HG03175 (cell line): ENCODE measurements at regions not wholly inside any gene's neighbourhood (a gene's known extent, or its start where the extent isn't known, plus 50 kb on each side); places are given as distances from the start of the nearest gene placed in this dataset.
A peak's percentile ranks its signal among the peaks of the same experiment; 100 is the strongest.

Experiments
- ATAC-seq: cut with Tn5 transposase; IDR thresholded peaks from one replicate; pipeline ENCODE4 v1.9.1; 2021; ENCODE audit warnings: mild to moderate bottlenecking, moderate library complexity; ENCODE audit not compliant: unreplicated experiment

GRCh38 chr6:79864421-79864820, 82.9 kb downstream of the ELOVL4 start:
- no peak for ATAC-seq

GRCh38 chr6:79864001-79864400, 83.4 kb downstream of the ELOVL4 start:
- no peak for ATAC-seq

DNA sequence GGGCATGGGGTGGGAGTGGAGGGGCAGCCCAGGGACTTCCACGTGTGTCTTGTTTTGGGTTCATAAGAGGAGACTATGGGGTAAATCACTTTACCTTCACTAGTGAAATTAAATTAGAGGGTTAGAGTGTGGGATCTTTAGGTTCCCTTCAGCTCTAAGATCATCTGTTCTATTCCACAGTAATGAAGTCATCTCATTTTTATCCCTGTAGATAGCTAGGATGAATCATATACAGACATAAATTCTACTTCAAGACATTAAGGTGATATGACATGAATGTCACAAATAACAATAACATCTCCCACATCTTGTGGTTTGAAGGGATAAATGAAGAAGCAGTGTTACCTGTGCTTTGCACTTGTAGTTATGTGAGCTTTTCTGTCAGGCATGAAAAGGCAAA, 83.8 kb downstream of the ELOVL4 start:
- ATAC-seq: no peak

DNA sequence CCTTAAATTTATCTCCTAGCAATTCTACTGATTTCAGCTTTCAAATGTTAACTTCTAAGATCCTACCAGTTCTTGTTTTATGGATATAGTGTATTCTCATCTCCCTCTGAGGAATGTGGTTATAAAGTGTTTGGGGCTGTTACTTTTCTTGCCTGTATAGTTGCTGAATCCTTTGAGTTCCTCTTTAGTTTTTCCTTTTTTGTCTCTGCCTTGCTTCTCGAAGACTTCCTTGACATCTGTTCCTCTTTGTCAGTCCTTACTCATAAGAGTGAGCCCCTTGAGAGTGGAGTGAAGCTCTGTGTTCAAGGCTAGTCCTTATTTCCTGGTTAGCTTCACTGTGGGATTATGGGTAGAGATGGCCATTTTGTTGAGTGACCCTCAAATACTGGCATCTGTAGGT, 84.6 kb downstream of the ELOVL4 start:
- ATAC-seq: no peak

GRCh38 chr6:79862126-79862525, 85.2 kb downstream of the ELOVL4 start:
- no peak for ATAC-seq

GRCh38 chr6:79861023-79861422, 86.3 kb downstream of the ELOVL4 start:
- ATAC-seq: no peak

- ATAC-seq: no peak
Measured at GRCh38 chr6:79847426-79847825, 99.9 kb downstream of the ELOVL4 start.

- peak; percentile 64 for ATAC-seq
Measured at GRCh38 chr6:79842376-79843040, 104.8 kb downstream of the ELOVL4 start.

DNA sequence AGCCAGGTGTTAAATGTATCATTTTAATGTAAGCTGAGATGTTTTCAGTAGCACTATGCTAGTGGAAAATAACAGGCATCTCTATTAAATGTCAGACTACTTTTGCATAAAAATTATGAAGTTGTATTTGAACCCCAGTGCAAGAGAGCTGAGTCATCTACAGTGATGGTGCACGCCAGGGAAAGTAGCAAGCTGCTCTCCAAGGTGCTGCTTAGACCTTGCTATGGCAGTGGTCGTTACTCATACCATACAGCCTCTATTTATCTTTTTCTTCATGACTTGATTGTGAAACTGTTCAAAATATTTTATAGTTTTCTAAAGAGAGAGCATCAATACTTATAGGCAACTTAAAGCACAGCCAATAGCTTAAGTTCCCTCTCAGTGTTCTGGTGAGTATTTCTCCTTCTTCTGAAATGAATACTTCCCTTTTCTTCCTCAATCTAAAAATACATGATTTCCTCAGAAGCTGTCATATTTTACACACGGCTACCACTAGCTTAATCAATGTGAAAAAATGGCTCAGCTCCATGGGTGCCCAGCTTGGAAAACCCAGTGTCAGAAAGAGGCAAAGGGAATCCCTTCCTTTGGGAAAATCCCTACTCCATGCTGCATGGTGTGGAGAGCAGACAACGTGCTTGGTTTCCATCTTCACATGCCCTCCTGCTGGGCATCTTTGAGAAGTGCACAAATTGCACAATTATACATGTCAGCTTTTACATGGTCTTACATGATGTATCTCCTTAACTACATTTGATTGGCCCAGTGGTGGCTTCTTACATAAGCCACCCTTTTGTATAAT, 105.6 kb downstream of the ELOVL4 start:
- peak; percentile 57 for ATAC-seq

DNA sequence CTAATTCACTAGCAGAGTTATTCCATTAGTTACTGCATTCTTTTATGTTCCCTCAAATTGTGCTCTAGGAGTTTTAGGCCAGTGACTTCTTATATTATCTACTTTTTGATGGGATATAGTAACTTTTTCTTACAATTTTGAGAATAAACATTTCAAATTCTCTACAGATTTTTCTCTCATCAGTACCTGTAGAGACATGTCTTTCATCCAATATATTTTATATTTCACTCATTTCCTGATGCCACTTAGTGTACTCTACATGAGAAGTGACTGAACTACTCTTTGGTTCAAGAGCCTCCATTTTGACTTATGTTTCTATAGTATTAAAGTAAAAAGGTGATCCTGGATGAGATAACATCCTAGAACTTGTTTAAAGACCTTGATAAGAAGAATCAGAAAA, 108.5 kb downstream of the ELOVL4 start:
- ATAC-seq: no peak

DNA sequence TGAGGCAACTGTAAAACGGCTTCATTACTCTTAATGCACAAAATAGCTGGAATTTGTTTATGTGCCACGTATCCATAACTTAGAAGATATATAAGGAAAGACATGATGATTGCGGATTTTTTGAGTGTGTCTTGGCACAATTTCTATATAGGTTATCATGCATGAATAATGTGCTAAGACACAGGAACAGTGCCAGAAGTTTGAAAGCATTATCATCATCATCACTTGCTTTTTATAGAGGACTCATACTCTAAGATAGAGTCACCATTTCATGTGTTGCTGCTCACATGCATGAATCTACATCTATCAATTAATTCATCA, 113.4 kb downstream of the ELOVL4 start:
- ATAC-seq: no peak

- no peak for ATAC-seq
Measured at GRCh38 chr6:79833264-79833963, 113.9 kb downstream of the ELOVL4 start.

- no peak for ATAC-seq
Measured at GRCh38 chr6:79832723-79833122, 114.6 kb downstream of the ELOVL4 start.

DNA sequence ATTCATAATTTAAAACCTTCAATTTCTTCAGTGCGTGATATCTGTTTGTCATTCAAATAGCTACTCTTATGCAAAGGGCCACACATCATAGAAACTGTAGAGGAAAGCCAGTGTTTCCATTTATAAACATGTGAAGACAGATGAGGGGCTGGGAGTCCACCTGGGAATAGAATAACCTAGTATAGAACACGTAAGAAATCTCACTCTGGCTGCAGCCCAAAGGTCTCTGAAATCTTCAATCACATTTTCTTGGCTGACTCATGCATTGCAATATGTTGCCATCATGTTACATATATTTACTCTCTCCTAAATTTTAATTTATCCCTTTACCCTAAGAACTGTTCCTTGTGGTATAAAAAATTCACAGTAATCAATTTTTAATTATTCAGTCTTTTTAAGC, 123.2 kb downstream of the ELOVL4 start:
- no peak for ATAC-seq

GRCh38 chr6:79821859-79822258, 125.5 kb downstream of the ELOVL4 start:
- no peak for ATAC-seq

DNA sequence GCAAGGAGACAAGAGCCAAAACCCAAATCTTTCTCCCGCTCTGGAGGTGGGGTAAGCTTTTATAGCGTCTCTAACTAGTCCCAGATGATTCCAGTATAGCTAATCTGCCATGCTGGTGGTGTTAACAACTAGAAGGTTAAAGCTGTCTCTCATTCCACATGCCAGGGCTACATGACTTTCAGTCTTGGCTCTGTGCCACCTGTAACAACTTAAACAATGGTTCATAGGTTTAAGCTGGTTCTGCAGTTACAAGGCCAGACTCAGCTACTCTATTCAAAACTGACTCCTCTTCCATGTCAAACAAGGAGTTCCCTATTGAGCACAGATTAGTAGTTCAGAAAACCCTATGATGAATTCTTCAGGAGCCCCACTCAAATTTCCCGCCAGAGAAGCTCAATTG, 128.9 kb downstream of the ELOVL4 start:
- no peak for ATAC-seq

GRCh38 chr6:79814940-79815339, 132.4 kb downstream of the ELOVL4 start:
- no peak for ATAC-seq

GRCh38 chr6:79813854-79814709, 133.3 kb downstream of the ELOVL4 start:
- ATAC-seq: peak; percentile 97

DNA sequence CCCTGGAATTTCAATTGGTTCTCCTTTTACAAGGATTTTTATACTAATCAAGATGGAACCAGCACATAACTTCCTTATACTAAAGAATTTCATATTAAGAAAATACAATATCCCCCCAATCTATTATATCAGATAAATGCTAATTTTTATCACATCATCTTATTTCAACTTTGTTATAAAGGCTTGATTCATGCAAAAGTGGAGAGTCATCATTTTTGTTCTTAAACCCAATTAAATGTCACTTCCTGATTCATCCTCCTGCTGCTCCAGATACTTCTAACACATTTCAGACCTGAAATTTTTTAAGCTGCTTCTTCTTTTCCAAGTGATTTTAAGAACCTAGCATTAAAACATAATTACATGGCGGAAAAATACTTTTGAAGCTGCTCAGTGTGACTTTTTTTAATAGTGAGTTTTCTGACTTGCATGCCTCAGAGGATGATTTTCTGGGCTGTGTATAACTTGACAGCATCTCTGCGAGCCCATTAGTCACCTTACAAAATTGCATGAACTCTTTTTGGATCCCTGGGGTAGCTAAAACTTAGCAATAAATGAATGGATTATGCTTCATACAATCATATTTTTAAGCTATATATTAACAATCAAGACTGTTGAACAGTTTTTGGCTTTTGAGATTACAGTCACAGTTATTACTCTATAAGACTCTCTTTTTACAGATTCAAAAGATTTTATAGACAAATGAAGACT, 134.1 kb downstream of the ELOVL4 start:
- no peak for ATAC-seq

DNA sequence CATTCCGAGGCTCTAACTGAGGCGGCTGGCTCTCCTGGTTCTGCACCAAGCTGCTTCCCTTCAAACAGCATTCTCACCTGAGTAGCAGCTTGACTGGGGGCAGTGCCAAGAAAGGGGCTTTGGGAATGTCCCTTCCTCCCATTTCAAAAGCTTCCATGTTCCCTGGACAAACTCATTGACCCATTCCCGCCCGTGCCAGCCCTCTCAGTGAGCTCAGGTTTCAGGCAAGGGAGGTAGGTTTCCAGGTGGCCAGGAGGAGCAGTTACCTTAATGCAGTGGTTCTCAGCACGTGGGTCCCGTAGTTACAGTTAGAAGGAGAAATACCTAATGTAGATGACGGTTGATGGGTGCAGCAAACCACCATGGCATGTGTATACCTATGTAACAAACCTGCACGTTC, 135.2 kb downstream of the ELOVL4 start:
- no peak for ATAC-seq

DNA sequence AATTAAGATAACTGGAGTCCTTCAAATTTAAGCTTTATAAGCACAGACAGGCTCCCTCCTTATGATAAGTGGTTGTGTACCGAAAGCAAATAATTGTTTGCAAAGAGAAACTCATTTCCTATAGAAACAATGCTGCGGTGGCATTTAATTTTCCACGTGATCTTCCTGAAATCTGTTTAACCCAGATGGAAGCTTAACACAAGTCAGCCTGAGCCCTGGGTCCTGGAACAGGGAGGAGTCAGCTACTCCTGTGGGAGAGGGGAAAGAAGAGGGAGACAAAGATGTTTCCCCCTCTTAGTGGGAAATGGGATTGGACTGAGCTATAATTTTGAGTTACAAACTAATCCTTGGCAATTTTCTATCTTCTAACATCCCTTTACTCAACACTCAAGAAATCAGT, 136.5 kb downstream of the ELOVL4 start:
- no peak for ATAC-seq
